GM12892 (cell line): ENCODE measurements at regions not wholly inside any gene's neighbourhood (a gene's known extent, or its start where the extent isn't known, plus 50 kb on each side); places are given as distances from the start of the nearest gene placed in this dataset.

Experiments used
- POLR2A ChIP-seq: IDR thresholded peaks from 2 replicates; pipeline ENCODE4 v1.6.1; 2011; ENCODE audit warnings: low read depth, low read length, control low read depth
- POLR2AphosphoS5 ChIP-seq: IDR thresholded peaks from 2 replicates; pipeline ENCODE4 v1.6.1; 2011; ENCODE audit warnings: low read depth, low read length, control low read depth
- TAF1 ChIP-seq: IDR thresholded peaks from 2 replicates; pipeline ENCODE4 v1.6.1; 2011; ENCODE audit warnings: low read depth, mild to moderate bottlenecking, control low read depth, low read length, borderline replicate concordance

DNA sequence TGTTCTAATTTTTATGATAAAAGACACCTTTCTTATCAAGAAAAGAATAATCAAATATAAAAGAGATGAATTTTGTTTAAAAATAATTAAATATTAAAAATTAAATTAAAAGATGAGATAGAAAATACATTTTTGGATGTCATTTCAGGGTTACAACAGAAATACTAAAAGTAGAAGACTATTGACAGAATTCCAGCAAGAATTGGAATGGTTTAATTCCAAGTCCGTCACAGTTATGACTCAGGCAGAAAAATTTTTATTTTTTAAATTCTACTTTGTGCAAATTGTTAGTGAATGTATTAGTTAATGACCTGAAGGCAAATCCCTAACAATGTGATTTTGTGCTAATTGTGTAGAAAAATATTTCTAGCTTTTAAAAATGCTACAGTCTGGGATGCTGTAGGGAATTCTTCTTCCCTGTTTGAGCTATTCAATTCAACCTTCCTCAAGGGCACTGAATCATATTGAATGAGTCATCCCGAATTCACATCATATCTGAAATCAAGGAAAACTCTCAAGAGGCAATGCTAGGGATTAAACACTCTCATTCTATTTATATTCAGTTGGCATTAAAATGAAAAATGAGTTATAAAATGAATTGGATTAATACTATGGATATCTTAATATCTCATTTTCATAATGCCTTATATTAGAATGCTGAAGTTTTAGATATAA lies 633.5 kb upstream of the ATXN8OS start:
- no peak for TF ChIP-seq POLR2AphosphoS5
- TF ChIP-seq POLR2A, result no peak
- no peak for TF ChIP-seq TAF1
